Suprapubic skin (tissue), 3 donors: ENCODE measurements at regions not wholly inside any gene's neighbourhood (a gene's known extent, or its start where the extent isn't known, plus 50 kb on each side); places are given as distances from the start of the nearest gene placed in this dataset.

Source experiments
- EP300 ChIP-seq: sonication (generic); formaldehyde crosslinking; IDR thresholded peaks from one replicate; pipeline ENCODE4 v1.6.1; 2017; ENCODE audit warnings: antibody characterized with exemption
- TF ChIP-seq, protein P1 (sequence below), 2 donors: fragments of 200-600 bp in 1 of 2; fragments of 450-650 bp in 1 of 2; sonication (generic) in 1 of 2; IDR thresholded peaks; one replicate each; pipeline ENCODE4 v1.5.1; 2016 to 2019; ENCODE audit warnings: antibody characterized with exemption in 2 of 2, mild to moderate bottlenecking in 1 of 2, moderate library complexity in 1 of 2

DNA sequence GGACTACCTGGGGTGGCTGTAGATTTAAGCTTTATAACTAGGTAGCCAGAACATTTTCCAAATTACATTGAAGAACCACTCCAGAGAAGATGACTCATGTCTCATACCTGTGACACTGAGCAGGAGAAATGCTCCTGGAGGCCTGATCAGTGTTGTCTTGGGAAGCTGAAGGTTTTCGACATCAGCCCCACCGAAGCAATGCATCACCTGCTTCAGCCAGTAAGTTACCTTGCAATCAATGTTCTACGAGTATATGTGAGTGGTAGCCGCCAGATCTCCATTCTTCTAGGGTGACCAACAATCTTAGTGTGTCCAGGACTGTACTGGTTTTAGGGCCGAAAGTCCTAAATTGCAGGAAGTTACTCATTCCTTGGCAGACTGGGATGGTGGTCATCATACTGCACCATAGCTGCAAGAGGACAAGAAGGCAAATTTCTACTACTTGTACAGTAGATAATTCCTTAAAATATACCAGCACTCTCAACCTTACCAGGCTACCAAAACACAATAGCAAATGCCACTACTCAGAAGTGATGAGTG, 109.3 kb upstream of the LINC00305 start:
- TF ChIP-seq, protein P1, sequence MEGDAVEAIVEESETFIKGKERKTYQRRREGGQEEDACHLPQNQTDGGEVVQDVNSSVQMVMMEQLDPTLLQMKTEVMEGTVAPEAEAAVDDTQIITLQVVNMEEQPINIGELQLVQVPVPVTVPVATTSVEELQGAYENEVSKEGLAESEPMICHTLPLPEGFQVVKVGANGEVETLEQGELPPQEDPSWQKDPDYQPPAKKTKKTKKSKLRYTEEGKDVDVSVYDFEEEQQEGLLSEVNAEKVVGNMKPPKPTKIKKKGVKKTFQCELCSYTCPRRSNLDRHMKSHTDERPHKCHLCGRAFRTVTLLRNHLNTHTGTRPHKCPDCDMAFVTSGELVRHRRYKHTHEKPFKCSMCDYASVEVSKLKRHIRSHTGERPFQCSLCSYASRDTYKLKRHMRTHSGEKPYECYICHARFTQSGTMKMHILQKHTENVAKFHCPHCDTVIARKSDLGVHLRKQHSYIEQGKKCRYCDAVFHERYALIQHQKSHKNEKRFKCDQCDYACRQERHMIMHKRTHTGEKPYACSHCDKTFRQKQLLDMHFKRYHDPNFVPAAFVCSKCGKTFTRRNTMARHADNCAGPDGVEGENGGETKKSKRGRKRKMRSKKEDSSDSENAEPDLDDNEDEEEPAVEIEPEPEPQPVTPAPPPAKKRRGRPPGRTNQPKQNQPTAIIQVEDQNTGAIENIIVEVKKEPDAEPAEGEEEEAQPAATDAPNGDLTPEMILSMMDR (IDR thresholded peaks at IDR 0.05) = no peak
- TF ChIP-seq EP300 = no peak
